ENCODE measurements at regions not wholly inside any gene's neighbourhood (a gene's known extent, or its start where the extent isn't known, plus 50 kb on each side); places are given as distances from the start of the nearest gene placed in this dataset.
A peak's percentile ranks its signal among the peaks of the same experiment; 100 is the strongest.

GRCh38 chr1:118503752-118504151 is 318.7 kb upstream of the SPAG17 start:
- H3K9me3 ChIP-seq (ENCODE audit: low read depth) = no peaks in the 10 kb centered on the region
- no peaks in the 10 kb centered on the region for H3F3A ChIP-seq (ENCODE audit: insufficient read depth)
- no peak overlapping the region for H3K4me2 ChIP-seq (ENCODE audit: unreplicated experiment)
- no peaks in the 10 kb centered on the region for H3K79me2 ChIP-seq (ENCODE audit: insufficient read depth)
- no peaks in the 10 kb centered on the region for H3K27me3 ChIP-seq (replicated peaks; ENCODE audit: insufficient read depth)
- in situ Hi-C loops (cut with MboI) = no loop called here
- H2AFZ ChIP-seq = no peak overlapping the region
- H3K9me2 ChIP-seq (ENCODE audit: insufficient read depth) = no peaks in the 10 kb centered on the region
- DNase-seq = no peak
- no peaks in the 10 kb centered on the region for H3K36me3 ChIP-seq (ENCODE audit: low read depth)
- no peak overlapping the region for H3K27ac ChIP-seq
- H4K20me1 ChIP-seq (ENCODE audit: insufficient read depth) = no peaks in the 10 kb centered on the region
- no peak overlapping the region for H3K4me3 ChIP-seq
- no peaks in the 10 kb centered on the region for H3K4me1 ChIP-seq (ENCODE audit: insufficient read depth)
- H3K9ac ChIP-seq = no peak overlapping the region
- TF ChIP-seq EZH2phosphoT487 (IDR thresholded peaks at IDR 0.05; ENCODE audit: insufficient read depth, low read depth) (no peak), EZH2 (IDR thresholded peaks at IDR 0.05; ENCODE audit: insufficient read depth, poor library complexity, severe bottlenecking) (no peak)

- H3K9ac ChIP-seq = no peak overlapping the region
- no peaks in the 10 kb centered on the region for H3K9me3 ChIP-seq (ENCODE audit: low read depth)
- H3K4me2 ChIP-seq (ENCODE audit: unreplicated experiment) = no peak overlapping the region
- in situ Hi-C loops (cut with MboI) = no loop called here
- 0 out of 2 replicates have a peak, but pooled peaks cover 6% of the 10 kb centered on the region for H3K27me3 ChIP-seq (replicated peaks; ENCODE audit: insufficient read depth)
- no peaks in the 10 kb centered on the region for H4K20me1 ChIP-seq (ENCODE audit: insufficient read depth)
- no peak overlapping the region for H2AFZ ChIP-seq
- 69 to 74% methylated on average over 1 of the region's 1 CpG for WGBS, 2 experiments (ENCODE audit: low coverage in 1 of 2, low lambda C conversion rate in 2 of 2, missing lambda C conversion rate in 2 of 2)
- H3K27ac ChIP-seq = no peak overlapping the region
- no peaks in the 10 kb centered on the region for H3K4me1 ChIP-seq (ENCODE audit: insufficient read depth)
- TF ChIP-seq EZH2phosphoT487 (IDR thresholded peaks at IDR 0.05; ENCODE audit: insufficient read depth, low read depth) = no peak
- no peak for TF ChIP-seq EZH2 (IDR thresholded peaks at IDR 0.05; ENCODE audit: insufficient read depth, poor library complexity, severe bottlenecking)
- H3K79me2 ChIP-seq (ENCODE audit: insufficient read depth) = no peaks in the 10 kb centered on the region
- no peaks in the 10 kb centered on the region for H3K9me2 ChIP-seq (ENCODE audit: insufficient read depth)
- no peak overlapping the region for H3K4me3 ChIP-seq
- H3K36me3 ChIP-seq (ENCODE audit: low read depth) = no peaks in the 10 kb centered on the region
- no peaks in the 10 kb centered on the region for H3F3A ChIP-seq (ENCODE audit: insufficient read depth)
- no peak for DNase-seq
Observed at GRCh38 chr1:118494998-118495397, 310.0 kb upstream of the SPAG17 start.

DNA sequence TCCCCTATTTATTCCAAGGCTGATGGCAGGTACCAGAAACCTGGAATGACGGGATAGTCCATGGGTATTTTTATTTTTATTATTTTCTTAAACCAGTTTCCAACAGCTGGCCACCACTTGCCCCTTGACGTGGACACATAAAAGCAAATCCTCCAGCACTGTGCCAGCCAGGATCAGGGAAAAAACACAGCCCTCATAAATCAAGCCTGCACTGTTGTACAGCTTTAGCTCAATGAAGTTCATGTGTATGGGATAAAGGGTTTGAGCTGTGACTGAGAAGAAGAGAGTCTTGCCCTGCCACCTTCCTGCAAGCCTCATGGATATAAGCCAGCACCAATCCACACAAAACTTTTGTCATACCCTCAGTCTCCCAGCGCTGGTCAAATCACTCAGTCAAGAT is 303.8 kb upstream of the SPAG17 start:
- H3K4me2 ChIP-seq (ENCODE audit: unreplicated experiment) = no peak overlapping the region
- no peak overlapping the region for H3K27ac ChIP-seq
- WGBS, 2 experiments (ENCODE audit: low coverage in 1 of 2, low lambda C conversion rate in 2 of 2, missing lambda C conversion rate in 2 of 2) = 6 to 19% methylated on average over 3 of the region's 3 CpGs
- H3K36me3 ChIP-seq (ENCODE audit: low read depth) = no peaks in the 10 kb centered on the region
- H2AFZ ChIP-seq = no peak overlapping the region
- in situ Hi-C loops (cut with MboI) = no loop called here
- no peaks in the 10 kb centered on the region for H3K79me2 ChIP-seq (ENCODE audit: insufficient read depth)
- no peak overlapping the region for H3K9ac ChIP-seq
- no peaks in the 10 kb centered on the region for H3F3A ChIP-seq (ENCODE audit: insufficient read depth)
- no peak for TF ChIP-seq EZH2phosphoT487 (IDR thresholded peaks at IDR 0.05; ENCODE audit: insufficient read depth, low read depth)
- no peak for TF ChIP-seq EZH2 (IDR thresholded peaks at IDR 0.05; ENCODE audit: insufficient read depth, poor library complexity, severe bottlenecking)
- H3K9me2 ChIP-seq (ENCODE audit: insufficient read depth) = no peaks in the 10 kb centered on the region
- no peak for DNase-seq
- H3K4me3 ChIP-seq = no peak overlapping the region
- peaks cover 17% of the 10 kb centered on the region; the same call in 1 of the 2 replicates for H3K27me3 ChIP-seq (replicated peaks; ENCODE audit: insufficient read depth)
- no peaks in the 10 kb centered on the region for H3K4me1 ChIP-seq (ENCODE audit: insufficient read depth)
- H4K20me1 ChIP-seq (ENCODE audit: insufficient read depth) = no peaks in the 10 kb centered on the region
- H3K9me3 ChIP-seq (ENCODE audit: low read depth) = no peaks in the 10 kb centered on the region

GRCh38 chr1:118487932-118488331 is 302.9 kb upstream of the SPAG17 start:
- Histone ChIP-seq H3K27ac (no peak overlapping the region), H3K4me3 (no peak overlapping the region), H3K36me3 (ENCODE audit: low read depth) (no peaks in the 10 kb centered on the region), H3K4me2 (ENCODE audit: unreplicated experiment) (no peak overlapping the region), H4K20me1 (ENCODE audit: insufficient read depth) (no peaks in the 10 kb centered on the region), H3K27me3 (replicated peaks; ENCODE audit: insufficient read depth) (peaks cover 17% of the 10 kb centered on the region; the same call in 1 of the 2 replicates), H2AFZ (no peak overlapping the region), H3K9ac (no peak overlapping the region), H3K79me2 (ENCODE audit: insufficient read depth) (no peaks in the 10 kb centered on the region), H3K9me2 (ENCODE audit: insufficient read depth) (no peaks in the 10 kb centered on the region), H3K9me3 (ENCODE audit: low read depth) (no peaks in the 10 kb centered on the region), H3F3A (ENCODE audit: insufficient read depth) (no peaks in the 10 kb centered on the region), H3K4me1 (ENCODE audit: insufficient read depth) (no peaks in the 10 kb centered on the region)
- 53 to 63% methylated on average over 2 of the region's 2 CpGs for WGBS, 2 experiments (ENCODE audit: low coverage in 1 of 2, low lambda C conversion rate in 2 of 2, missing lambda C conversion rate in 2 of 2)
- DNase-seq = no peak
- TF ChIP-seq EZH2 (IDR thresholded peaks at IDR 0.05; ENCODE audit: insufficient read depth, poor library complexity, severe bottlenecking) (no peak), EZH2phosphoT487 (IDR thresholded peaks at IDR 0.05; ENCODE audit: insufficient read depth, low read depth) (no peak)
- in situ Hi-C loops (cut with MboI) = no loop called here

GRCh38 chr1:118487091-118487490 is 302.1 kb upstream of the SPAG17 start:
- Histone ChIP-seq H3K27ac (no peak overlapping the region), H3K27me3 (replicated peaks; ENCODE audit: insufficient read depth) (peaks cover 11% of the 10 kb centered on the region; the same call in 1 of the 2 replicates), H3K4me1 (ENCODE audit: insufficient read depth) (no peaks in the 10 kb centered on the region), H3F3A (ENCODE audit: insufficient read depth) (no peaks in the 10 kb centered on the region), H3K4me3 (no peak overlapping the region), H3K9ac (no peak overlapping the region), H3K36me3 (ENCODE audit: low read depth) (no peaks in the 10 kb centered on the region), H3K79me2 (ENCODE audit: insufficient read depth) (no peaks in the 10 kb centered on the region), H3K9me3 (ENCODE audit: low read depth) (no peaks in the 10 kb centered on the region), H3K9me2 (ENCODE audit: insufficient read depth) (no peaks in the 10 kb centered on the region), H2AFZ (no peak overlapping the region), H3K4me2 (ENCODE audit: unreplicated experiment) (no peak overlapping the region), H4K20me1 (ENCODE audit: insufficient read depth) (no peaks in the 10 kb centered on the region)
- 30 to 44% methylated on average over 5 of the region's 5 CpGs for whole genome bisulfite sequencing, 2 experiments (ENCODE audit: low coverage in 1 of 2, low lambda C conversion rate in 2 of 2, missing lambda C conversion rate in 2 of 2)
- TF ChIP-seq EZH2phosphoT487 (IDR thresholded peaks at IDR 0.05; ENCODE audit: insufficient read depth, low read depth) = no peak
- no peak for TF ChIP-seq EZH2 (IDR thresholded peaks at IDR 0.05; ENCODE audit: insufficient read depth, poor library complexity, severe bottlenecking)
- in situ Hi-C loops (cut with MboI) = no loop called here
- peak; percentile 20 for DNase-seq

Measured in GM23248 (cell line).